PFSK-1 (cell line): ENCODE measurements at regions not wholly inside any gene's neighbourhood (a gene's known extent, or its start where the extent isn't known, plus 50 kb on each side); places are given as distances from the start of the nearest gene placed in this dataset.

Experiments
- FOXP2 ChIP-seq: optimal IDR thresholded peaks from 2 replicates; pipeline ENCODE3; 2011; ENCODE audit warnings: borderline replicate concordance, control low read depth, inconsistent platforms; ENCODE audit not compliant: insufficient read depth; ENCODE audit errors: extremely low read length, extremely low read depth
- POLR2AphosphoS5 ChIP-seq: IDR thresholded peaks from 2 replicates; pipeline ENCODE4 v1.6.1; 2012; ENCODE audit warnings: low read depth, mild to moderate bottlenecking, control low read depth, low read length, moderate library complexity
- REST ChIP-seq, 2 experiments: IDR thresholded peaks; 2 replicates each; pipeline versions ENCODE4 v1.6.1 to v1.8.0; 2011 to 2012; ENCODE audit warnings: low read depth in 2 of 2, low read length in 2 of 2, control low read depth in 1 of 2, inconsistent platforms in 1 of 2, mild to moderate bottlenecking in 1 of 2, moderate library complexity in 1 of 2; ENCODE audit not compliant: insufficient read depth in 1 of 2
- SIN3A ChIP-seq: IDR thresholded peaks from 2 replicates; pipeline ENCODE4 v1.6.1; 2012; ENCODE audit warnings: mild to moderate bottlenecking, low read length, moderate library complexity, borderline replicate concordance; ENCODE audit not compliant: insufficient read depth
- TAF1 ChIP-seq: IDR thresholded peaks from 2 replicates; pipeline ENCODE4 v1.6.1; 2012; ENCODE audit warnings: low read length, control low read depth, borderline replicate concordance; ENCODE audit not compliant: insufficient read depth

GRCh38 chr1:201734786-201735185 is 94.2 kb upstream of the IPO9 start:
- TF ChIP-seq TAF1, result no peak
- no peak for TF ChIP-seq FOXP2
- TF ChIP-seq REST (IDR thresholded peaks at IDR 0.05; ENCODE audit: insufficient read depth in 1 of 2, low read depth in 2 of 2, low read length in 2 of 2), result no peak
- no peak for TF ChIP-seq POLR2AphosphoS5
- TF ChIP-seq SIN3A, result no peak

GRCh38 chr1:201736707-201737320 is 92.1 kb upstream of the IPO9 start:
- TF ChIP-seq SIN3A (no peak), POLR2AphosphoS5 (no peak), FOXP2 (no peak), TAF1 (no peak), REST (IDR thresholded peaks at IDR 0.05; ENCODE audit: insufficient read depth in 1 of 2, low read depth in 2 of 2, low read length in 2 of 2) (no peak)

GRCh38 chr1:201737352-201738060 is 91.5 kb upstream of the IPO9 start:
- no peak for TF ChIP-seq FOXP2
- no peak for TF ChIP-seq SIN3A
- no peak for TF ChIP-seq REST (IDR thresholded peaks at IDR 0.05; ENCODE audit: insufficient read depth in 1 of 2, low read depth in 2 of 2, low read length in 2 of 2)
- no peak for TF ChIP-seq POLR2AphosphoS5
- no peak for TF ChIP-seq TAF1

- TF ChIP-seq SIN3A, result no peak
- no peak for TF ChIP-seq FOXP2
- no peak for TF ChIP-seq POLR2AphosphoS5
- TF ChIP-seq REST (IDR thresholded peaks at IDR 0.05; ENCODE audit: insufficient read depth in 1 of 2, low read depth in 2 of 2, low read length in 2 of 2), result no peak
- no peak for TF ChIP-seq TAF1
These were observed 89.9 kb upstream of the IPO9 start for GRCh38 chr1:201739080-201739479.
